ENCODE measurements at regions not wholly inside any gene's neighbourhood (a gene's known extent, or its start where the extent isn't known, plus 50 kb on each side); places are given as distances from the start of the nearest gene placed in this dataset.
"Not testable (repeated sequence)": the region's sequence is repeated elsewhere in the genome, so short reads cannot be mapped to it uniquely, and the experiment has no call there.

DNA sequence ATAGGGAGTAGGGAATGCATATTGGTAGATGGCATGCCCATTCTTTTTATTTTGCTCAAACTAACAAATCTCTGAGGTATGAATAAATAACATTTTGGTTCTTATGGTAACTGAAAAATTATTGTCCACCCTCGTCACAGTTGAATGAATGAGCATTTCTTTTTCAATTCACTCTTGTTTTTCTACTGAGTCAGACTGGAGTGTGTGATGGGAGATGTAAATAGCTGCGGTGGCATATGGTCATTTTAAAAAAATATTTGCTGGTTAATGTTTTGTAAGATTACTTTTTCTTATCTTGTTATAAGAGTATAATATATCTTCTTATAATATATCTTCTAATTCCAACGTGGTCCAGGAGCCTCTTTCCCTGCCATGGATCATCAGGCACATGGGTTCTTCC lies 586.5 kb downstream of the SLITRK5 start:
- no peak for DNase-seq

DNA sequence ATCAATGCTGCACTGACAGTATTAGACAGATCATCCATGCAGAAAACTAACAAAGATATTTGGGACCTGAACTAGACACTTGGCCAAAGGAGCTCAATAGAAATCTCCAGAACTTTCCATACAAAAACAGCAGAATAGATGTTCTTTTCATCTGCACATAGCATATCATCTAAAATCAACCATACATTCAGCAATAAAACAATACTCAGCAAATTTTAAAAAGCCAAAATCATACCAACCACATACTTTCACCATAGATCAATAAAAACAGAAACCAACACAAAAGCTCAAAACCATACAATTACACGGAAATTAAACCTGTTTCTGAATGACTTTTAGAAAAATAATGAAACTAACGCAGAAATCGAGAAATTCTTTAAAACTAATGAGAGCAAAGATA lies 592.6 kb downstream of the SLITRK5 start:
- DNase-seq: no peak

DNA sequence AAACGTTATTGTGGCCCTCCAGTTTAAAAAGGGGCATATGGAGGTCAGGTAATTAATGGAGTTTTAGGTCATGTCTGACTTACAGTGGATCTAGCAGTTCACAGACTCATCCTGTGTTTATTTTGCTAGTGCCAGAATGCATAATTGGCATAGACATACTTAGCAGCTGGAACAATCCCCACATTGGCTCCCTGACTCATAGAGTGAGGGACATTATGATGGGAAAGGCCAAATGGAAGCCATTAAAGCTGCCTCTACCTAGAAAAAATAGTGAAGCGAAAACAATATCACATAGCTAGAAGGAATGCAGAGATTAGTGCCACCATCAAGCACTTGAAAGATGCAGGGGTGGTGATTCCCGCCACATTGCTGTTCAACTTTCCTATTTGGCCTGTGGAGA lies 610.7 kb downstream of the SLITRK5 start:
- no peak for DNase-seq

DNA sequence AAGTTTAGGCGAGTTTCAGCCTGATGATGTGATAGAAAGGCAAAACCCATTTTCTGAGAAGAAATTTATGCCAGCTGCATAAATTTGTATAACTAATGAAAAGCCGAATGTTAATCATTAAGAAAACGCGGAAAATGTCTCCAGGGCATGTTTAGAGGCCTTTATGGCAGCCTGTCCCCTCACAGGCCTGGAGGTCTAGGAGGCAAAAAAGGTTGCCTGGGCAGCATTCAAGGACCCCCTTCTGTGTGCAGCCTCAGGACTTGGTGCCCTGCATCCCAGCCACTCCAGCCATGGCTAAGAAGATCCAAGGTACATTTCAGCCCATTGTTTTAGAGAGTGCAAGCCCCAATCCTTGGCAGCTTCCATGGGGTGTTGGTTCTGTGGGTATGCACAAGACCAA lies 614.2 kb downstream of the SLITRK5 start:
- DNase-seq: no peak

DNA sequence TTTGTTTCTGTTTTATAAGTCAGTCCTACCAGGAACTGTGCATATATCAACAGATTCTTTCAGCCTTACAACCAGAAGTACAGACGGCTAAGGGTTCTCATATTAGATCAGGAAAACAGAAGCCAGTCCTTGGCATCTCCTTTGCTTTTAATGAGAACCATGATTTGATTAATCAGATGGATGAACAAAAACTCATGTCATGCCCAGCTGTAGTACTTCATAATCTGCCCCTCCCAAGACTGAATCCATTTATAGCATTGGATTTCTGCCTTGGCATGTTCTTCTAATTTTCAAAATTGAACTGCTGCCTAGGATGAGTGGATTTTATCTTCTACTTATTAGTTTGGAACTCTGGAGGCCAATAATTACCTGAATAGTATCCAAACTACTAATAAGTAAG lies 617.2 kb downstream of the SLITRK5 start:
- no peak for DNase-seq

DNA sequence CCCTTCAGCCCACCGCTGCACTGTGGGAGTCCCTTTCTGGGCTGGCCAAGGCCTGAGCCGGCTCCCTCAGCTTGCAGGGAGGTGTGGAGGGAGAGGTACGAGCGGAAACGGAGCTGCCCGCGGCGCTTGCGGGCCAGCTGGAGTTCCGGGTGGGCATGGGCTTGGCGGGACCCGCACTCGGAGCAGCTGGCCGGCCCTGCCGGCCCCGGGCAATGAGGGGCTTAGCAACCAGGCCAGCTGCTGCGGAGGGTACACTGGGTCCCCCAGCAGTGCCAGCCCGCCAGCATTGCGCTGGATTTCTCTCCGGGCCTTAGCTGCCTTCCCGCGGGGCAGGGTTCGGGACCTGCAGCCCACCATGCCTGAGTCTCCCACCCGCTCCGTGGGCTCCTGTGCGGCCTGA lies 620.6 kb downstream of the SLITRK5 start:
- not testable (repeated sequence) for DNase-seq

DNA sequence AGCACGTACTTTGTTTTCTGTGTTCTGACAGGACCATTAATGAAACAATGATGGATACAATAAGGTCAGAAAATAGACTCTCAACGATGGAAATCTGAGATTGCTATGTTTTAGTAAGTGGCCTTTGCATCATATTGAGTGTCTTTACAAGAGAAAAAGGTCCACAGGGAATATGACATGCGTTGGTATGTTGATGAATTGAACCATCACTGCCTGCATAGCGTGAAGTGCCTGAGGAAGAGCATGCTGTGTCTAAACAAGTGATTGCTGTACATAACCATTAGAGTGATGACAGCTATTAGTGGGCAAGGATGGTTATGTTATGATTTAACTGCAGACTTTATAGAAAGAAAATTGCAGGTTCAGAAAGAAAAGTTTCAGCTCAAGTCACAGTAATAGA lies 623.2 kb downstream of the SLITRK5 start:
- DNase-seq: no peak

DNA sequence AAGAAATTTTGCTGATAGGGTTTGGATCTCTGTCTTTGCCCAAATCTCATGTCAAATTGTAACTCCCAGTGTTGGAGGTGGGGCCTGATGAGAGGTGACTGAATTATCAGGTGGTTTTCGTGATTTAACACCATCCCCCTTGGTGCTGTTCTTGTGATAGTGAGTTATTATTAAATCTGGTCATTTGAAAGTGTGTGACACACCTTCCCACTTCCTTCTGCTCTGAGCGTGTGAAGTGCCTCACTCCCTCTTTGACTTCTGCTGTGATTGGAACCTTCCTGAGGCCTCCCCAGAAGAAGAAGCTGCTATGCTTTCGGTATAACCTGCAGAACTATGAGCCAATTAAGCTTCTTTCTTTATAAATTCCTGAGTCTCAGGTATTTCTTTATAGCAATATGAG lies 632.0 kb downstream of the SLITRK5 start:
- no peak for DNase-seq

DNA sequence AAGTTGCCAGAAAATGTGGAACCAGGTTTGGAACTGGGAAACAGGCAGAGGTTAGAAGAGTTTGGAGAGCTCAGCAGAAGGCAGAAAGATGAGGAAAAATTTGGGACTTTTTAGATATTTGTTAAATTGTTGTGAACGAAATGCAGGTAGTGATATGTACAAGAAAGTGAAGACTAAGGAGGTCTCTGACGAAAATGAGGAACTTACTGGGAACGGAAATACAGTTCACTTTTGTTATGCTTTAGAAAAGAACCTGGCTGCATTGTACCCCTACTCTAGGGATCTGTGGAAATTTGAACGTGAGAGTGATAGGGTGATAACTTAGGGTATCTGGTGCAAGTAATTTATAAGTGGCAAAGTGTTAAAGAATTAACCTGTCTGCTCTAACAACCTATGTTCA lies 632.4 kb downstream of the SLITRK5 start:
- DNase-seq: no peak

DNA sequence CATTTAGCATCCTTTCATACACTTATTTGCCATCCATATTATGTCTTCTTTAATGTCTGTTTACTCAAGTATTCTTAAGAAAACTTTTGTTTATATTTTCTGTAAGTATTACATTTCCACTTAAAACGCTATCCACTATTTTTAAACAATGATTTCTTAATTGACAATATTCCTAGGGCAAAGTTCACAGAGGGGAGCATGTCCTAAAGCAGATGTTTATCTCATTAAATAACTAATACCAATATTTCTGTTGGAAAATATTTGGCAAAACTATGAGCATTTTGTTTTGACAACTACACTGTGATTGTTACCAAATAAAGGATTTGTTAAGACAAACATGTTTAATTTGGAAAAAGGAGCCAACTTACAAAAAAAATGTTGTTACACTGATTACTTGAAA lies 643.3 kb downstream of the SLITRK5 start:
- no peak for DNase-seq

DNA sequence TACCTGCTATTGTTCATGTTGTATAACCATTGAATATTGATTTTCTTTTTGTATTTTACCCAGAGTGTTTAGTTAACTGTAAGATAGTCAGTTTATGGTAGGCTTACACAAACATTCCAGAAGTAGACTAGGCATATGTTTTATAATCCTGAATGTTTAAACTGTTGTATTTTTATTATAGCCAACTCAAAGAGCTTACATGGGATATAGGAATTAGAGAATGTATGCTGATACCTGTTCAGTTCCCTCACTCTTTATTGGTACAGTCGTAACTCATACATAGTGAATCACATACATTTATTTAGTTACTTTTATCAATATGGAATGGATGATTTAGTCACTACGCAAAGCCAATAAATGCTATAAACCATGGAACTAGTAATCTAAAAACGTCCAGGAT lies 657.9 kb downstream of the SLITRK5 start:
- DNase-seq: no peak

DNA sequence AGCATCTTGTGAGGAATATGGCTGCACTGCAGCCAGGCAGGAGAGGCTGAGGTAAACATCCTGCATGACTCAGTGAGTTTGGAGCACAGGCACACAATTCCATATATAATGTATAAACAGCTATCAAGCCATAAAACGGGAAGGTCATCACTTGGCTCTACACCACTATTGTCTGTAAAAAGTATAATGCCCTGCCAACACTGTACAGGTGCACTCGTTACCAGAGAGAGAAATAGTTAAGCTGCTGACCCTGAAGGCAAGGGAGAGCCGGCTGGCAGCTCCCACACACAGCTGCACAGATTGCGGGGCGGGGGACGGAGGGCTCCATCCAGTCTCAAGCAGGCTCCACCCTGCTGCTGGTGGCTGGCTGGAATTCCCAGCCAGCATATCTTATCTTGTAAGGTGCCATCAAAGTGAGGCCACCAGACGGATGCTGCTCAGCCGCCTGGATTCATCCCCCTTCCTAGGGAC lies 668.1 kb downstream of the SLITRK5 start:
- DNase-seq: no peak

DNA sequence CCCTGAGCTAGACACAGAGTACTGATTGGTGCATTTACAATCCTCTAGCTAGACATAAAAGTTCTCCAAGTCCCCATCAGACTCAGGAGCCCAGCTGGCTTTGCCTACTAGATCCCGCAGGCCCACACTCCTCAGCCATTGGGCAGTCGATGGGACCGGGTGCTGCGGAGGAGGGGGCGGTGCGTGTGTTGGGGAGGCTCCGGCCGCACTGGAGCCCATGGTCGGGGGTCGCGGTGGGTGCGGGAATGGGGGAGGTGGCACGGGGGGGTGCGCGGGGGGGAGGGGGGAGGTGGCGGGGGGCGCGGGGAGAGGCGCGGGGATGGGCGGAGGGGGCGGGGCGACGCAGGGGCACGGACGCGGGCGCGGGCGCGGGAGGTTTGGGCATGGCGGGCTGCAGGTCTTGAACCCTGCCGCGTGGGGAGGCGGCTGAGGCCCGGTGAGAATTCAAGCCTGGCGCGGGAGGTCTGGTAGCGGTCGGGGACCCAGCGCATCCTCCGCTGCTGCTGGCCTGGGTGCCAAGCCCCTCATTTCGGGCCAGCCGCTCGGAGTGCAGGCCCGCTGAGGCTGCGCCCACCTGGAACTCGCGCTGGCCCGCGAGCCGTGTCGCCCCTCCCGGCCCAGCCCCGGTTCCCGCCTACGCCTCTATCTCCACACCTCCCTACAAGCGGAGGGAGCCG lies 674.1 kb downstream of the SLITRK5 start:
- no peak for DNase-seq

DNA sequence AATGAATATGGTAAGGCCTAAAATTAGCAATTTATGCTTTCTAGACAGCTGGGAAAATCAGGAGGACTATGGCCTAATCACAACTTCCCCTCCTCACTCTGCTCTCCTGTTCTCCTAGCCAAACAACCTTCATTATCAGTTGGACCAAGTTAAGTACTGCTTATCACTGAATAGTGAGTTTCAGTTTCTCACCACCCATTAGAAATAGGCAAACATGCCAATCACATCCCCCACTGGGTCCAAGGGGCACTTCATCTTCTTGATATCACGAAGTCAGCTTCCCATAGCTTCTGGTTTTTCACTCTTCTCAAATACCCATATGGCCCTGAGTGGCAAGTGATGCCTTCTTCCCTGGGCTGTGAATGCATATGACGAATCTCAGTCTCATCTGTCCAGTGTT lies 689.6 kb downstream of the SLITRK5 start:
- DNase-seq: no peak

DNA sequence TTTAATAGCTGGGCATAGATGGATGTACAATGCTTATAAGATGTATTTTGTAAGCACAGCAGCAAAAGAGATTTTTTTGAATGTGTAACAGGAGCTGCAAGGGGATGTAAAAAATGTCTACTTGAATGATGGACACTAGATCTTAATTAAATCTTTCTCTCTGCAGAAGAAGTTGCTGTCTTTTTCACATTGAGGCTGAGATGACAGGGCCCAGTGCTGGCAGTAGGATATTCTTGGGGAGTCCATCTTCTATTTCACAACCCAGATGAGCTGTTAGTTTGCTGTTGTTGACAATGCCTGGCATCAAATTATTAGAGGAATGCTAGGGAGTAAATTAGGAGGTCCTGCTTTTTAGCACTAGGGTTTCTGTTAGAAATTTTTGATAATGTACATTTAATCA lies 698.7 kb downstream of the SLITRK5 start:
- no peak for DNase-seq

DNA sequence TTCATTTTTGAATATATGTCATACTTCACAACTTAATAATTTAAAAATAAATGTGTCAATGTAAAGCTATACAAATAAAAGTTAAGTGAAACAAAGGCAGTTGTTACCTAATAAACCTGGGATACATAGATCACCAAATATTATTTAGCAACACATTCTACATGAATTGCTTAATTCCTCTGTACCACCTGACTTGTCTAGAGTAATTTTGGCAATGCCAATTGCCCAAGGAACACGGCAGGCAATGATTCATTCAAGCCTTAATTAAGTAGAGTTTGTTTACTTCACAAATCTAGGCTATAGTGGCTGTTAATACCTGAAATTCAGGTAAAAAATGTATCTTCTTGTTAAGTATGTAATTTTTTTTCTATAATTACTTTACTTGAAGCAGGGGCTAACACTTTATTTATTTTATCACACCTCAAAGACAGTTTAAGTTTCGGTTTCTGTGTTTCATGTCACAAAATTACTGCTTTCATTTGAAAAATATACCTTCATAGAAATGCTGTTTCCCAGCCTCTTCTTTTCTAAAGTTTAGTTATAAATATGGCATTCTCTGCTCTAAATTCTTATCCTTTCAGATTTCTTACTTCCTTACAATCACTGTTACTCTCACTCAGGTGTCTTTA lies 705.7 kb downstream of the SLITRK5 start:
- DNase-seq: no peak

DNA sequence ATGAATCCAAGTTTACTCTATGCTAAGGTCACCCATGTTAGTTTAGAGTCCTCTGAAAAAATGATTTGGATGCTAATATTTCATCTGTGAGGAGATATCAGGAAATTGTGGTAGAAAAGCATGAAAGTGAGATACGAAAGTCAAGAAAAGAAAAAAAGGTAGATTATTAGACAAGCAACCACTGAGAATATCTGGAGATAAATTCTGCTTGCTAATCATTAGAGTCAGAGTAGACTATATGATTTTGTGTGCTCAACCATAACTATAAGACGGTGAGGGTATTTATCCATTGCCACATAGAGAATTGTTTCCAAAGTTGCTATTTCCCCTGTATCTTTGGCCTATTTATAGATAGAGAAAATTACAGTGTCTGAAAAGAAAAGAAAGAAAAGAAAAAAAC lies 706.7 kb downstream of the SLITRK5 start:
- DNase-seq: no peak

DNA sequence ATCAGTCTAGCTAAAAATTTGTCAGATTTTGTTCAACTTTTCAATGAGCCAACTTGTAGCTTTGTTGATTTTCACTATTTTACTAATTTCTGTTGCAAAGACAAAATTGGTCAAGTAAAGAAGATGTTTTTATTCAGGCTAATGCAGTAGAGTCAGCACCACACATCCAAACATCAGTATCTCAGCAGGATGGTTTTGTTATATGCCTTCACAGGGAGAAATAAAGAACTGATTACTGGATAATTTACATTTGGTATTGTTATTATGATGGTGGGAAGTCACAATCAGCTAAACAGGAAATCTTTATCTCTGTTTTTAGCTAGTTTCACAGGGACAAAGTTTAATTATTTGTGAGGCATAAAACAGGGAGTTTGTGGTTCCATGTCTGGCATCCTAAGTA lies 713.4 kb downstream of the SLITRK5 start:
- no peak for DNase-seq

DNA sequence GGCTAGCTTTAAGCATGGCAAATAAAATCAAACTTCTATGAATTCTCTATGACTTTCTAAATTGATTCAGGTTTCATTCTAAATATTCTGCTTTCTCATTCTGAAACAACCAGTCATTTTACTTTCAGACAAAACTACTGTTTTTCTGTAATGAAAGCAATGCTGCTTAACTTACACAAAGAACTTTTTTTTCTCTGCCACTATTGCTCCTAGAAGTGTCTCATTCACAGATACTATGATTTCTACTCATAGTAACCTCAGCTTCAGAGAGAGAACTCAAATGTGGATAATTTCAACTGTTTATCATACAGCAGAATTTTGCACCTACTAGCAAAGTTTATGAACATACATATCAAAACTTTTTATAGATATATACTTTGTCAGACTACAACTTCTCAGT lies 724.6 kb downstream of the SLITRK5 start:
- no peak for DNase-seq

DNA sequence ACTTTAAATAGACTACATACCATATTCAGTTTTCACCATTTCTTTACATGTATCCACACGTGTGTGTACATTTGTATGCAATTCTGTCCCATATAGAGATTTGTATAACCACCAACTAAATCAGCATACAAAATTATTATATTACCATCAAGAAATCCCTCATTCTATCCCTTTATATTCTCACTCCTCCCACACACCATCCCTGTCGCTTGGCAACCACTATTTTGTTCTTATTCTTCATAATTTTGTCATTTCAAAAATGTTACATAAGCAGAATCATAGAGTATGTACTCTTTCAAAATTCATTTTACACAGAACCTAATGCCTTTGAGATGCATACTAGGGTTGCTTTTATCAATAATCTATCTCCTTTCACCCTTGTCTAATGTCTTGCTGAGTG lies 740.5 kb downstream of the SLITRK5 start:
- no peak for DNase-seq

DNA sequence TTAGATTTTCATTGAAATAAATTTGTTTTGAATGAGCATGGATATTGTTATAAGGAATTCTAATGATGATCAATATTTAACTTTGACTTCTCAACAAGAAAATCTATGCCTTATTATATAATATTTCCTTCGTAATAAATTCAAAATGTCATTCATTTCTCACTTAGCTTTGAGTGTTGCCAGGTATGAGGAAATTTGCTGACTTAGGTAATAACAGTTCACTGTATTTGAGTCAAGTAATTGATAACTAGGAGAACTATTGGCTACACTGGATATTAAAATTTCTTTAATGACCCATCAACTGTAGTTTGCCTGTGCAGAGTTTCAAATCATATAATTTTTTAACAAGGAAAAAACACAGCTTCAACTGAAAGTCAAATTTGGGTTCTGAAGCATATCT lies 746.6 kb downstream of the SLITRK5 start:
- DNase-seq: no peak

DNA sequence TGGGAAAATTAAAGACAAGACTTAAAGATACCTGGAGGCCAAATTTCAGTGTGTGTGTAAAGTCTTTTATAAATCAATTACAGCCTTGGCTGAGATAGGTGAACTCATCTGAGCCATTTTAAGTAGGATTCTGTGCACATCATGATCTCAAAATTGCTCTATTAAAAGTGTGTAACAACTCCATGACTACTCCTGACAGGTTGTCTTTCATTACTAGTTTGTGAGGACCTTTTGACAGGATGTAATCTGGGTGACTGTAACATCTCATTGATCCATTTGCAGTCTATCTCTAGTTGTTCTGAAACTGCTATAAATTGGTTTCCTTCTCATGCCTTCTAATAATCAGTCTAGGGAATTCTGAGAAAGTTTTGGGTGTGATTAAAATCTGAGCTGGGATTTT lies 753.3 kb downstream of the SLITRK5 start:
- no peak for DNase-seq

DNA sequence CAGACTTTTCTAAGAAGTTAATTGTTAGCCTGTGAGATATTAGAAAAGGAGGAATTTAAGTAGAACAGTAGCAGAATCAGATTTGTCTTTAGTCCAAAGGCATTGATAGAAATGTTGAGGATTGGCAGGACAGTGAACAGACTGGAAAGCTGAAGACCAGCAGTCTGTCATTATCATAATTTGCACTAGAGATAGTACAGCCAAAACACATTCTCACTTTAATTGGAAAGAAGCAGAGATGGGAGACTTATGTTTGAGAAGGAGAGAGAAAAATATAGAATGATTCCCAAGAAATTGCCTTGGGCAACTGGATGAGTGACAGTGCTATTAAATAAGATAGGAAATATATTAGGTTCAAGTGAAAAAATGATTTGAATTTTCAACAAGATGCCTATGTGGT lies 755.5 kb downstream of the SLITRK5 start:
- no peak for DNase-seq

DNA sequence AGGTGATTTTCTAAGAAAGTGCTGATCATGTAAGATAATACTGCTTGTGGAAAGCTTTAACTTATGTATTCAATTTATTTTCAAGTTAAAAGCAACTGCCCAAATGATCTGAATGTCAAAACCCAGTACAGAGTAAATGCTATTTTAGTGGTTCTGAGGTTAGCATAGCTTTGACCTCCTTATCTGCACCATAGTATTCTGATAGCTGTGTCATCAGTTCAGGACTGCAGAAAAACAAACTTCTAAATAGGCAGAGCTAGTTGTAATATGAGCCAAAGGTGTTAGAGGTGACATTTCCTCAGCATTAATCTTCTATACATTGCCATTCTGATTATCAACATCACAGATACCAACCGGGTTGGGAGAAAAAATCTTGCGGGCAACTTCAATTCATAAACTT lies 758.7 kb downstream of the SLITRK5 start:
- no peak for DNase-seq

DNA sequence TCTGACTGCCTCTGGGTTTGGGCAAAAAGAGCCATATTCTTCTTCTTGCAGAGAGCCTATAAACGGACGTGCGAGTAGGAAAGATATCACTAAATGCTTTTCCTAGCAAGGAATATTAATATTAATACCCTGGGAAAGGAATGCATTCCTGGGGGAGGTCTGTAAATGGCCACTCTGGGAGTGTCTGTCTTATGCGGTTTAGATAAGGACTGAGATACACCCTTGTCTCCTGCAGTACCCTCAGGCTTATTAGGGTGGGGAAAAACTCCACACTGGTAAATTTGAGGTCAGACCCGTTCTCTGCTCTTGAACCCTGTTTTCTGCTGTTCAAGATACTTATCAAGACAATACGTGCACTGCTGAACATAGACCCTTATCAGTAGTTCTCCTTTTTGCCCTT lies 763.8 kb downstream of the SLITRK5 start:
- no peak for DNase-seq
